CD1c-positive myeloid dendritic cell (primary cell): ENCODE measurements at regions not wholly inside any gene's neighbourhood (a gene's known extent, or its start where the extent isn't known, plus 50 kb on each side); places are given as distances from the start of the nearest gene placed in this dataset.
"Not testable (repeated sequence)": the region's sequence is repeated elsewhere in the genome, so short reads cannot be mapped to it uniquely, and the experiment has no call there.

ENCODE experiments used
- DNase-seq: peaks from one replicate; pipeline ENCODE4 v3.0.0-alpha.2; 2016; ENCODE audit errors: extremely low spot score

- DNase-seq, result no peak
Measured at GRCh38 chr1:234821840-234822239, 211.9 kb upstream of the IRF2BP2 start.

- no peak for DNase-seq
Measured at GRCh38 chr1:234820597-234820996, 210.6 kb upstream of the IRF2BP2 start.

- DNase-seq, result not testable (repeated sequence)
Measured at GRCh38 chr1:234819845-234820244, 209.9 kb upstream of the IRF2BP2 start.

- DNase-seq, result not testable (repeated sequence)
Measured at GRCh38 chr1:234818040-234818387, 208.0 kb upstream of the IRF2BP2 start.

GRCh38 chr1:234817313-234818039 lies 207.5 kb upstream of the IRF2BP2 start:
- not testable (repeated sequence) for DNase-seq

- DNase-seq, result not testable (repeated sequence)
Measured at GRCh38 chr1:234816864-234817263, 206.9 kb upstream of the IRF2BP2 start.

GRCh38 chr1:234816186-234816851 lies 206.3 kb upstream of the IRF2BP2 start:
- not testable (repeated sequence) for DNase-seq

GRCh38 chr1:234815295-234815815 lies 205.4 kb upstream of the IRF2BP2 start:
- not testable (repeated sequence) for DNase-seq

GRCh38 chr1:234814235-234814634 lies 204.3 kb upstream of the IRF2BP2 start:
- not testable (repeated sequence) for DNase-seq

- not testable (repeated sequence) for DNase-seq
Measured at GRCh38 chr1:234811824-234812223, 201.8 kb upstream of the IRF2BP2 start.

GRCh38 chr1:234810726-234811125 lies 200.7 kb upstream of the IRF2BP2 start:
- not testable (repeated sequence) for DNase-seq

GRCh38 chr1:234809854-234810245 lies 199.9 kb upstream of the IRF2BP2 start:
- DNase-seq, result not testable (repeated sequence)

- not testable (repeated sequence) for DNase-seq
Measured at GRCh38 chr1:234808943-234809853, 199.2 kb upstream of the IRF2BP2 start.

GRCh38 chr1:234808459-234808858 lies 198.5 kb upstream of the IRF2BP2 start:
- DNase-seq, result not testable (repeated sequence)

GRCh38 chr1:234807705-234808104 lies 197.7 kb upstream of the IRF2BP2 start:
- DNase-seq, result not testable (repeated sequence)

GRCh38 chr1:234802586-234802985 lies 192.6 kb upstream of the IRF2BP2 start:
- DNase-seq, result peak; percentile 10

GRCh38 chr1:234801636-234802035 lies 191.7 kb upstream of the IRF2BP2 start:
- DNase-seq, result not testable (repeated sequence)

- DNase-seq, result not testable (repeated sequence)
Measured at GRCh38 chr1:234801147-234801546, 191.2 kb upstream of the IRF2BP2 start.

- DNase-seq, result peak; percentile 59
Measured at GRCh38 chr1:234800563-234800962, 190.6 kb upstream of the IRF2BP2 start.

- not testable (repeated sequence) for DNase-seq
Measured at GRCh38 chr1:234799021-234799689, 189.2 kb upstream of the IRF2BP2 start.

- not testable (repeated sequence) for DNase-seq
Measured at GRCh38 chr1:234797216-234797615, 187.2 kb upstream of the IRF2BP2 start.
